Peyer's patch (tissue), 4 donors: ENCODE measurements at regions not wholly inside any gene's neighbourhood (a gene's known extent, or its start where the extent isn't known, plus 50 kb on each side); places are given as distances from the start of the nearest gene placed in this dataset.
"Not testable (repeated sequence)": the region's sequence is repeated elsewhere in the genome, so short reads cannot be mapped to it uniquely, and the experiment has no call there.

ENCODE experiments used
- DNase-seq, 3 donors: peaks; one replicate each; pipeline ENCODE4 v3.0.0-alpha.2; 2017 to 2019
- H3K27ac ChIP-seq, 4 donors: fragments of 200-600 bp; sonication (generic); one replicate each; pipeline ENCODE4 v1.5.1; 2016 to 2019
- H3K27me3 ChIP-seq, 2 donors: fragments of 200-600 bp; sonication (generic); one replicate each; pipeline ENCODE4 v1.5.1; 2019
- H3K36me3 ChIP-seq, 3 donors: fragments of 200-600 bp; sonication (generic); one replicate each; pipeline ENCODE4 v1.5.1; 2016 to 2019
- H3K4me1 ChIP-seq, 4 donors: fragments of 200-600 bp; sonication (generic); one replicate each; pipeline ENCODE4 v1.5.1; 2016 to 2019
- H3K4me3 ChIP-seq, 4 donors: fragments of 200-600 bp; sonication (generic); 1 replicate in 3 of 4; 2 replicates in 1 of 4; pipeline ENCODE4 v1.5.1; 2016 to 2019; ENCODE audit warnings: mild to moderate bottlenecking in 1 of 4
- H3K9me3 ChIP-seq, 4 donors: fragments of 200-600 bp; sonication (generic); one replicate each; pipeline ENCODE4 v1.5.1; 2016 to 2019; ENCODE audit warnings: mild to moderate bottlenecking in 1 of 4
- POLR2A ChIP-seq, 2 donors: fragments of 450-650 bp; IDR thresholded peaks; one replicate each; pipeline ENCODE4 v1.5.1; 2017; ENCODE audit warnings: antibody characterized with exemption in 2 of 2, mild to moderate bottlenecking in 2 of 2, moderate library complexity in 2 of 2
- TF ChIP-seq, protein P1 (sequence below), 6 experiments: fragments of 450-650 bp in 4 of 6; fragments of 200-600 bp in 2 of 6; sonication (generic) in 1 of 6; IDR thresholded peaks; one replicate each; pipeline ENCODE4 v1.5.1; 2017 to 2019; ENCODE audit warnings: antibody characterized with exemption in 6 of 6, mild to moderate bottlenecking in 3 of 6, moderate library complexity in 1 of 6

DNA sequence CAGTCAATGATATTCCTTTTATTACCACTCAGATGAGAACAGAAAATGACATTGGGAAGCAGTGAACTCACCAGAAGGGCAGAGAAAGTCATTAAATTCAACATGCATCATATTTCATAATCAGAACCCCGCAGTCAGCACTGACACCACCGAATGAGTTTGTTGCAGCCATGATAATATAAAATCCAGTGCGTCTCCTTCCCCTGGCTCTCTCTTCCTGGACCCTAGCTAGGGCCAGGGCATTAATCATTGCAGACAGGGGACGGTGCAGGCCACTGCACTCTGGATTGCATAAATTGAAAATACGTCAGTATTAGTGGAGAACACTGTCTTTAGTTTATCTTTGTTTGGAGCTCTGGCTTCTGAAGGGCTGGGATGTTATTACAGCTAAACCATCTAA, 931.5 kb downstream of the TYW1 start:
- no peak overlapping the region for H3K27ac ChIP-seq
- TF ChIP-seq, protein P1, sequence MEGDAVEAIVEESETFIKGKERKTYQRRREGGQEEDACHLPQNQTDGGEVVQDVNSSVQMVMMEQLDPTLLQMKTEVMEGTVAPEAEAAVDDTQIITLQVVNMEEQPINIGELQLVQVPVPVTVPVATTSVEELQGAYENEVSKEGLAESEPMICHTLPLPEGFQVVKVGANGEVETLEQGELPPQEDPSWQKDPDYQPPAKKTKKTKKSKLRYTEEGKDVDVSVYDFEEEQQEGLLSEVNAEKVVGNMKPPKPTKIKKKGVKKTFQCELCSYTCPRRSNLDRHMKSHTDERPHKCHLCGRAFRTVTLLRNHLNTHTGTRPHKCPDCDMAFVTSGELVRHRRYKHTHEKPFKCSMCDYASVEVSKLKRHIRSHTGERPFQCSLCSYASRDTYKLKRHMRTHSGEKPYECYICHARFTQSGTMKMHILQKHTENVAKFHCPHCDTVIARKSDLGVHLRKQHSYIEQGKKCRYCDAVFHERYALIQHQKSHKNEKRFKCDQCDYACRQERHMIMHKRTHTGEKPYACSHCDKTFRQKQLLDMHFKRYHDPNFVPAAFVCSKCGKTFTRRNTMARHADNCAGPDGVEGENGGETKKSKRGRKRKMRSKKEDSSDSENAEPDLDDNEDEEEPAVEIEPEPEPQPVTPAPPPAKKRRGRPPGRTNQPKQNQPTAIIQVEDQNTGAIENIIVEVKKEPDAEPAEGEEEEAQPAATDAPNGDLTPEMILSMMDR (IDR thresholded peaks at IDR 0.05) = no peak
- no peak for TF ChIP-seq POLR2A (IDR thresholded peaks at IDR 0.05)
- peaks cover 0 to 4% (median 0%) of the 10 kb centered on the region in 4 donors for H3K9me3 ChIP-seq
- H3K36me3 ChIP-seq = no peaks in the 10 kb centered on the region
- H3K4me1 ChIP-seq = no peaks in the 10 kb centered on the region
- no peaks in the 10 kb centered on the region for H3K27me3 ChIP-seq
- H3K4me3 ChIP-seq = no peak overlapping the region
- no peak for DNase-seq

DNA sequence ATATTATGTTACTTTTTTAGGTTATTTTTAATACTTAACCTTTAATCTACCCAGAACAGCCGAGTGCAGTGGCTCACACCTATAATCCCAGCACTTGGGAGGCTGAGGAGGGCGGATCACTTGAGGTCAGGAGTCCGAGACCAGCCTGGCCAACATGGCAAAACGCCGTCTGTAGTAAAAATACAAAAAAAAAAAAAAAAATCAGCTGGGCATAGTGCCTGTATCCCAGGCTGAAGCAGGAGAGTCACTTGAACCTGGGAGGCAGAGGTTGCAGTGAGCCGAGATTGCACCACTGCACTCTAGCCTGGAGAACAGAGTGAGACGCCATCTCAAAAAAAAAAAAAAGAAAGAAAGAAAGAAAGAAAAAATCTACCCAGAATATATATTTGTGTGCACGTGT, 939.8 kb downstream of the TYW1 start:
- not testable (repeated sequence) for H3K4me1 ChIP-seq, H3K4me3 ChIP-seq, H3K36me3 ChIP-seq, H3K27ac ChIP-seq, H3K9me3 ChIP-seq, H3K27me3 ChIP-seq, DNase-seq

DNA sequence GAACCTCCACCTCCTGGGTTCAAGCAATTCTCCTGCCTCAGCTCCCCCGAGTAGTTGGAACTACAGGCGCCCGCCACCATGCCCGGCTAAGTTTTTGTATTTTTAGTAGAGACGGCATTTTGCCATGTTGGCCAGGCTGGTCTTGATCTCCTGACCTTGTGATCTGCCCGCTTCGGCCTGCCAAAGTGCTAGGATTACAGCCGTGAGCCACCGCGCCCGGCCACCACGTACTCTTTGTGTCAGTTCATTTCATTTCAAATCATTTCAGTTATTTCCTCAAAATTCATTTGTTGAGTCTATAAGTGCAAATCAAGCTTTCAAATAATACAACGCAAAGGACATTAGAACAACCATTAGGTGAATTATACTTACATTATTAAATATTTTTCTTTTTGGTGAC, 943.8 kb downstream of the TYW1 start:
- DNase-seq = no peak
- TF ChIP-seq, protein P1 (IDR thresholded peaks at IDR 0.05) = no peak

DNA sequence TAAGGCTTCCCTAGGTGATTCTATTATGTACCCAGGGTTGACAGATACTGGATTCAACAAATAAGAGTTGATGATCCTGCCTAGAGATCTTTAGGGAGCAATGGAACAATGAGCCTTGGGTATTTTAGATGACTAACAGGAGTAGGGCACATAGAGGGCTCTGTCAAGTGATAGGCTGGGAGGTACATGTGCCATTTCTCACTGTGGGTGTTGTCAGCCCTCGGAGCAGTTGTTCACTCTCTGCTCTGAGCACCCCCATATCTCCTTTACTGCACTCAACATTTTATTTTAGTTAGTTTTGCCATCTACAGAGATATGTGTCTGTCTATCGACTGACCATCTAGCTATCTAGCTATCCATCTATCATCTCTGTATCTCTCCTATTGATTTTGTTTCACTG, 950.6 kb downstream of the TYW1 start:
- Histone ChIP-seq H3K36me3 (no peaks in the 10 kb centered on the region), H3K27me3 (no peaks in the 10 kb centered on the region), H3K27ac (no peak overlapping the region), H3K4me1 (no peaks in the 10 kb centered on the region), H3K4me3 (no peak overlapping the region), H3K9me3 (no peaks in the 10 kb centered on the region)
- DNase-seq = no peak
- TF ChIP-seq, protein P1 (IDR thresholded peaks at IDR 0.05) = no peak
- no peak for TF ChIP-seq POLR2A (IDR thresholded peaks at IDR 0.05)

More for the DNA sequence above, 943.8 kb downstream of the TYW1 start:
- H3K36me3 ChIP-seq = no peaks in the 10 kb centered on the region
- H3K4me3 ChIP-seq = no peak overlapping the region
- no peak overlapping the region for H3K27ac ChIP-seq
- H3K9me3 ChIP-seq = no peaks in the 10 kb centered on the region
- no peaks in the 10 kb centered on the region for H3K27me3 ChIP-seq
- H3K4me1 ChIP-seq = no peaks in the 10 kb centered on the region

DNA sequence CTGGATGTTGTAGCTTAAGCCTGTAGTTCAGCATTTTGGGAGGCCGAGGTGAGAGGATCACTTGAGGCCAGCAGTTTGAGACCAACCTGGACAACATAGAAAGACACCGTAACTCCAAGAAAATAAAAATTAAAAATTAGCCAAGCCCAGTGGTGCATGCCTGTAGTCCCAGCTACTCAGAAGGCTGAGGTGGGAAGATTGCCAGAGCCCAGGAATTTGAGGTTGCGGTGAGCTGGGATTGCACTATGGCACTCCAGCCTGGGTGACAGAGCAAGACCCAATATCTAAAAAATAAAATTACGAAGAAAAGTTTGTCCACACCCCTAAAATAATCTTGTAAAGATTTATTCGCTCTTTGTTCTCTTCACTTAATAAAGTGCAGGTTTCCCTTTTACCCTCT, 951.0 kb downstream of the TYW1 start:
- H3K9me3 ChIP-seq = no peaks in the 10 kb centered on the region
- no peak overlapping the region for H3K27ac ChIP-seq
- no peak overlapping the region for H3K4me3 ChIP-seq
- TF ChIP-seq, protein P1 (IDR thresholded peaks at IDR 0.05) = no peak
- no peak for TF ChIP-seq POLR2A (IDR thresholded peaks at IDR 0.05)
- H3K36me3 ChIP-seq = no peaks in the 10 kb centered on the region
- no peak for DNase-seq
- no peaks in the 10 kb centered on the region for H3K27me3 ChIP-seq
- H3K4me1 ChIP-seq = no peaks in the 10 kb centered on the region

DNA sequence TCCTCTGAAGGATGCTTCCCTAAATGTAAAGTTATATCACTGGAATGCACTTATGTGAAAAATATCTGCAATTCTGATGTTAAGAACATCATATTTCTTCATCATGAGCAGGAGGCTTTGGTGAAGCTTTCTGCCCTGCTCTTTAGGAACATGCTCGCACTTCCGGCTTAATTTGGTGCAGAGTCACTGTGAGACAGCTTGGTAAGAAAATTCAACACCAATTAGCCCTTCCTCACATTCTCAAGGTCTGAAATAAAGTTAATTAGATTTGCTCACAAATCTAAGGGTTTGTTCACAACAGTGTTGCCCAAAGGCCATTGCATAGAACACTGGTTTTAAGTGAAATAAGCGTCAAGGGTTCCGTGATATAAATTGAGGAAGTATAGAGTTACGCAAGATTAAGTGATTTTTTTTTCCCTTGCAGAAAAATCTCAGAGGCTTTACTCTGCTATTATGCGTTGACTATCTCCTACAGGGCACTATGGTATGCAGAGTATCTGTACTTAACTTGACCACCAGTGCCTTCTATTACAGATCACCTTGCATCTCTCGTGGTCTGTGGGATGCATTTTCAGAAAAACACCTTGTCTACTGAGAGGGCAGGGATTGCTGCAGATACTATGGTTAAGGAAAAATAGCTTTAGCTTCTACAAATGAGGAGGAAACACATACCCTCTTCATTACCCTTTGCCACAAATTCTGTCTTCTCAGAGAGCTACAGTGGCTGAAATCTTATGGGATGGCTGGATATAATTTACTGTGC, 953.9 kb downstream of the TYW1 start:
- no peaks in the 10 kb centered on the region for H3K27me3 ChIP-seq
- DNase-seq = no peak
- no peaks in the 10 kb centered on the region for H3K36me3 ChIP-seq
- TF ChIP-seq, protein P1 (IDR thresholded peaks at IDR 0.05) = no peak
- no peak for TF ChIP-seq POLR2A (IDR thresholded peaks at IDR 0.05)
- no peaks in the 10 kb centered on the region for H3K4me1 ChIP-seq
- H3K27ac ChIP-seq = no peak overlapping the region
- no peak overlapping the region for H3K4me3 ChIP-seq
- no peaks in the 10 kb centered on the region for H3K9me3 ChIP-seq
